ENCODE measurements at regions not wholly inside any gene's neighbourhood (a gene's known extent, or its start where the extent isn't known, plus 50 kb on each side); places are given as distances from the start of the nearest gene placed in this dataset.
A peak's percentile ranks its signal among the peaks of the same experiment; 100 is the strongest.

GRCh38 chr5:123262216-123262823 lies 160.9 kb downstream of the CEP120 start:
- POLR2A ChIA-PET (ENCODE audit: partially characterized antibody) = no interaction called here
- TF ChIP-seq CHD2 (IDR thresholded peaks at IDR 0.05; ENCODE audit: low read length) (no peak), BCL11A (IDR thresholded peaks at IDR 0.05; ENCODE audit: low read depth in 2 of 2, low read length in 2 of 2) (no peak), HDAC6 (IDR thresholded peaks at IDR 0.05; ENCODE audit: low read depth, low read length) (no peak), USF2 (IDR thresholded peaks at IDR 0.05; ENCODE audit: low read length) (no peak), HDAC2 (IDR thresholded peaks at IDR 0.05; ENCODE audit: borderline replicate concordance in 1 of 2, low read depth in 2 of 2, low read length in 2 of 2) (no peak), POLR2A (IDR thresholded peaks at IDR 0.05; ENCODE audit: control extremely low read depth in 1 of 2, low read depth in 2 of 2, low read length in 2 of 2) (no peak), TEAD4 (IDR thresholded peaks at IDR 0.05; ENCODE audit: low read depth, low read length) (no peak), POU5F1 (IDR thresholded peaks at IDR 0.05; ENCODE audit: low read depth, low read length) (no peak), SAP30 (IDR thresholded peaks at IDR 0.05; ENCODE audit: insufficient read depth, insufficient replicate concordance, low read length) (no peak), MAX (IDR thresholded peaks at IDR 0.05) (no peak), TBP (IDR thresholded peaks at IDR 0.05; ENCODE audit: low read depth, low read length) (no peak), KDM1A (IDR thresholded peaks at IDR 0.05; ENCODE audit: borderline replicate concordance, low read length) (no peak), ASH2L (IDR thresholded peaks at IDR 0.05; ENCODE audit: low read length) (no peak)

More at GRCh38 chr5:123262216-123262823, 160.9 kb downstream of the CEP120 start:
- H2BK12ac ChIP-seq (ENCODE audit: low read depth, low read length) = no peak overlapping the region
- no peak overlapping the region for H4K91ac ChIP-seq (replicated peaks; ENCODE audit: insufficient read length, low read length)
- H2AK5ac ChIP-seq (ENCODE audit: low read depth, low read length) = no peak overlapping the region
- no peak overlapping the region for H3K9ac ChIP-seq (replicated peaks in 1 of 4; ENCODE audit: extremely low read depth in 1 of 4, low read depth in 3 of 4, low read length in 3 of 4)
- no peak overlapping the region for H3K18ac ChIP-seq (ENCODE audit: extremely low read depth, low read length)
- H3K56ac ChIP-seq (replicated peaks; ENCODE audit: insufficient read length, low read depth, low read length) = no peak overlapping the region
- no peak overlapping the region for H2BK20ac ChIP-seq (ENCODE audit: low read length)
- no peak for DNase-seq (ENCODE audit: low read depth in 1 of 2, low spot score in 2 of 2)
- H3K23ac ChIP-seq (ENCODE audit: insufficient read length) = no peak overlapping the region
- H3K4me1 ChIP-seq (replicated peaks in 1 of 4; ENCODE audit: control insufficient read depth in 3 of 4, insufficient read depth in 4 of 4, low read length in 3 of 4) = peaks cover 0 to 6% (median 0%) of the 10 kb centered on the region in 4 experiments; a peak in 2 of 7 replicates
- WGBS, 2 experiments (ENCODE audit: extremely low coverage in 1 of 2, insufficient coverage in 1 of 2, insufficient read length in 1 of 2, insufficient replicate concordance in 2 of 2, low coverage in 1 of 2, low lambda C conversion rate in 2 of 2, missing lambda C conversion rate in 1 of 2) = 86% methylated on average over 7 of the region's 7 CpGs; no CpG with 5 or more reads in 1 of the 2 experiments
- no peak overlapping the region for H4K5ac ChIP-seq (ENCODE audit: insufficient read length, low read depth, low read length)
- H3K9me3 ChIP-seq (ENCODE audit: insufficient read depth in 2 of 2, low read depth in 1 of 2, low read length in 1 of 2) = no peaks in the 10 kb centered on the region
- no peak overlapping the region for H3K4ac ChIP-seq (replicated peaks; ENCODE audit: insufficient read length, low read depth, low read length)
- H2BK15ac ChIP-seq (ENCODE audit: low read length) = no peak overlapping the region
- no peaks in the 10 kb centered on the region for H4K20me1 ChIP-seq (replicated peaks in 1 of 2; ENCODE audit: control insufficient read depth in 1 of 2, insufficient read depth in 2 of 2, low read length in 2 of 2)
- no peak overlapping the region for H3K14ac ChIP-seq (ENCODE audit: insufficient read length)
- H2BK120ac ChIP-seq (replicated peaks; ENCODE audit: low read depth, low read length) = no peak overlapping the region
- peak overlapping the region in 1 of 2 experiments; percentile 17; a peak in 1 of 4 replicates for H3K4me2 ChIP-seq (ENCODE audit: insufficient read depth in 1 of 2, low read depth in 2 of 2, low read length in 2 of 2)
- H3K79me1 ChIP-seq (ENCODE audit: low read depth, low read length) = no peaks in the 10 kb centered on the region
- H2AFZ ChIP-seq (ENCODE audit: low read length) = 0 out of 2 replicates have a peak overlapping the region, but pooled peaks have one; percentile 19
- no peaks in the 10 kb centered on the region for H3K36me3 ChIP-seq (ENCODE audit: control insufficient read depth in 2 of 4, insufficient read depth in 4 of 4, low read length in 3 of 4)
- no peak overlapping the region for H3K4me3 ChIP-seq (ENCODE audit: extremely low read depth in 1 of 4, insufficient read depth in 2 of 4, low read depth in 3 of 4, low read length in 4 of 4)
- no peak overlapping the region for H3K27ac ChIP-seq (ENCODE audit: low read depth, low read length)
- H3K79me2 ChIP-seq (ENCODE audit: control insufficient read depth in 1 of 2, insufficient read depth in 2 of 2, low read length in 2 of 2) = no peaks in the 10 kb centered on the region
- no peak overlapping the region for H2BK5ac ChIP-seq (ENCODE audit: low read depth, low read length)
- no peaks in the 10 kb centered on the region for H3K27me3 ChIP-seq (replicated peaks in 1 of 4; ENCODE audit: control insufficient read depth in 3 of 4, extremely low read depth in 1 of 4, insufficient read depth in 3 of 4, low read length in 3 of 4)
- no peak overlapping the region for H4K8ac ChIP-seq (ENCODE audit: extremely low read depth, insufficient read depth, low read length)
- no peaks in the 10 kb centered on the region for H3K23me2 ChIP-seq (ENCODE audit: low read depth, low read length)
- CTCF ChIA-PET (ENCODE audit: partially characterized antibody) = no interaction called here
- no peak for FAIRE-seq
